Stimulated activated CD8-positive, alpha-beta memory T cell treated with anti-CD3 and anti-CD28 coated beads, Interleukin-2, amount 100 ng/mL, for 1 hour (primary cell): ENCODE measurements at regions not wholly inside any gene's neighbourhood (a gene's known extent, or its start where the extent isn't known, plus 50 kb on each side); places are given as distances from the start of the nearest gene placed in this dataset.
"Not testable (repeated sequence)": the region's sequence is repeated elsewhere in the genome, so short reads cannot be mapped to it uniquely, and the experiment has no call there.

Source experiments
- DNase-seq, 2 donors: peaks; one replicate each; pipeline ENCODE4 v3.0.0-alpha.2; 2020; ENCODE audit warnings: low read depth in 2 of 2

- no peak for DNase-seq
Measured at GRCh38 chr21:15278279-15278678, 213.5 kb upstream of the NRIP1 start.

- no peak for DNase-seq
Measured at GRCh38 chr21:15278851-15279250, 214.1 kb upstream of the NRIP1 start.

GRCh38 chr21:15279482-15279881 is 214.7 kb upstream of the NRIP1 start:
- DNase-seq = no peak

GRCh38 chr21:15281714-15282113 is 216.9 kb upstream of the NRIP1 start:
- no peak for DNase-seq

- DNase-seq = no peak
Measured at GRCh38 chr21:15282665-15283064, 217.9 kb upstream of the NRIP1 start.

GRCh38 chr21:15283138-15283537 is 218.3 kb upstream of the NRIP1 start:
- DNase-seq = no peak

- DNase-seq = no peak
Measured at GRCh38 chr21:15283789-15284188, 219.0 kb upstream of the NRIP1 start.

- no peak for DNase-seq
Measured at GRCh38 chr21:15285556-15285955, 220.8 kb upstream of the NRIP1 start.

- DNase-seq = no peak
Measured at GRCh38 chr21:15289246-15289645, 224.4 kb upstream of the NRIP1 start.

GRCh38 chr21:15289896-15290841 is 225.4 kb upstream of the NRIP1 start:
- DNase-seq = no peak

- no peak for DNase-seq
Measured at GRCh38 chr21:15291621-15292266, 226.9 kb upstream of the NRIP1 start.

- no peak for DNase-seq
Measured at GRCh38 chr21:15293240-15293639, 228.4 kb upstream of the NRIP1 start.

- no peak for DNase-seq
Measured at GRCh38 chr21:15295875-15296274, 231.1 kb upstream of the NRIP1 start.

- DNase-seq = no peak
Measured at GRCh38 chr21:15297824-15298223, 233.0 kb upstream of the NRIP1 start.

- no peak for DNase-seq
Measured at GRCh38 chr21:15298306-15298705, 233.5 kb upstream of the NRIP1 start.

GRCh38 chr21:15298755-15299154 is 234.0 kb upstream of the NRIP1 start:
- not testable (repeated sequence) for DNase-seq

GRCh38 chr21:15300131-15300530 is 235.3 kb upstream of the NRIP1 start:
- DNase-seq = no peak

- no peak for DNase-seq
Measured at GRCh38 chr21:15301014-15301413, 236.2 kb upstream of the NRIP1 start.

- no peak for DNase-seq
Measured at GRCh38 chr21:15301736-15302135, 236.9 kb upstream of the NRIP1 start.

- no peak for DNase-seq
Measured at GRCh38 chr21:15306271-15306670, 241.5 kb upstream of the NRIP1 start.

GRCh38 chr21:15308333-15308732 is 243.5 kb upstream of the NRIP1 start:
- no peak for DNase-seq

- no peak for DNase-seq
Measured at GRCh38 chr21:15309022-15309590, 244.3 kb upstream of the NRIP1 start.

- DNase-seq = no peak
Measured at GRCh38 chr21:15309721-15310120, 244.9 kb upstream of the NRIP1 start.
